Right hindlimb (tissue), 1 donor: ENCODE measurements at regions not wholly inside any gene's neighbourhood (a gene's known extent, or its start where the extent isn't known, plus 50 kb on each side); places are given as distances from the start of the nearest gene placed in this dataset.

Source experiments
- DNase-seq: peaks from one replicate; pipeline ENCODE4 v3.0.0-alpha.2; 2018

GRCh38 chr16:9383281-9383680 is 291.8 kb downstream of the HAPSTR1 start:
- no peak for DNase-seq

GRCh38 chr16:9384141-9384540 is 292.7 kb downstream of the HAPSTR1 start:
- no peak for DNase-seq

GRCh38 chr16:9389543-9390207 is 298.2 kb downstream of the HAPSTR1 start:
- no peak for DNase-seq

GRCh38 chr16:9392956-9393355 is 301.5 kb downstream of the HAPSTR1 start:
- DNase-seq = no peak

GRCh38 chr16:9393591-9393990 is 302.1 kb downstream of the HAPSTR1 start:
- DNase-seq = no peak

GRCh38 chr16:9395958-9396359 is 304.5 kb downstream of the HAPSTR1 start:
- no peak for DNase-seq

GRCh38 chr16:9399573-9399972 is 308.1 kb downstream of the HAPSTR1 start:
- no peak for DNase-seq

- DNase-seq = no peak
Measured at GRCh38 chr16:9401173-9401572, 309.7 kb downstream of the HAPSTR1 start.

GRCh38 chr16:9402293-9402860 is 310.9 kb downstream of the HAPSTR1 start:
- DNase-seq = no peak

- no peak for DNase-seq
Measured at GRCh38 chr16:9404811-9405210, 313.4 kb downstream of the HAPSTR1 start.

GRCh38 chr16:9406038-9406712 is 314.7 kb downstream of the HAPSTR1 start:
- no peak for DNase-seq

GRCh38 chr16:9407206-9407758 is 315.8 kb downstream of the HAPSTR1 start:
- DNase-seq = no peak

- DNase-seq = no peak
Measured at GRCh38 chr16:9408297-9408878, 316.9 kb downstream of the HAPSTR1 start.

GRCh38 chr16:9409560-9410493 is 318.4 kb downstream of the HAPSTR1 start:
- DNase-seq = no peak

- DNase-seq = no peak
Measured at GRCh38 chr16:9411426-9411825, 320.0 kb downstream of the HAPSTR1 start.

GRCh38 chr16:9412031-9412914 is 320.8 kb downstream of the HAPSTR1 start:
- no peak for DNase-seq

GRCh38 chr16:9412915-9413264 is 321.4 kb downstream of the HAPSTR1 start:
- DNase-seq = no peak

GRCh38 chr16:9415545-9415944 is 324.1 kb downstream of the HAPSTR1 start:
- DNase-seq = no peak

GRCh38 chr16:9417898-9418297 is 326.5 kb downstream of the HAPSTR1 start:
- DNase-seq = no peak

- no peak for DNase-seq
Measured at GRCh38 chr16:9419161-9419560, 327.7 kb downstream of the HAPSTR1 start.

GRCh38 chr16:9422762-9423513 is 331.5 kb downstream of the HAPSTR1 start:
- DNase-seq = no peak
